SK-N-SH (cell line): ENCODE measurements at regions not wholly inside any gene's neighbourhood (a gene's known extent, or its start where the extent isn't known, plus 50 kb on each side); places are given as distances from the start of the nearest gene placed in this dataset.

Source experiments
- CTCF ChIA-PET: fragments of 300-600, 350-600 bp; formaldehyde crosslinking; extraction: SDS; loops from one replicate; lab custom pipeline; 2021; lab: Yijun Ruan, JAX
- POLR2A ChIA-PET: fragments of 350-600 bp; sonication (Branson Sonifier 250); formaldehyde crosslinking; extraction: SDS; loops from one replicate; lab custom pipeline; 2020; ENCODE audit warnings: antibody characterized with exemption, inconsistent platforms; lab: Yijun Ruan, JAX
- DNase-seq: peaks from one replicate; pipeline ENCODE4 v3.0.0; 2012
- H2AFZ ChIP-seq: fragments of 200-600 bp; sonication (generic); 2 replicates; pipeline ENCODE4 v1.8.1; 2016; ENCODE audit warnings: antibody characterized with exemption, mild to moderate bottlenecking, low read depth
- H3F3A ChIP-seq: fragments of 200-600 bp; sonication (generic); replicated peaks from 2 replicates; pipeline ENCODE3; 2016; ENCODE audit warnings: antibody characterized with exemption, mild to moderate bottlenecking; ENCODE audit not compliant: insufficient read depth
- H3K27ac ChIP-seq, 2 experiments: fragments of 200-500 bp in 1 of 2; fragments of 200-600 bp in 1 of 2; sonication (Bioruptor generic) in 1 of 2; sonication (generic), shearing (Covaris generic) in 1 of 2; 2 replicates each; pipeline versions ENCODE4 v1.5.1 to v1.6.1; 2014 to 2016; ENCODE audit warnings: low read depth in 2 of 2, inconsistent platforms in 1 of 2, low read length in 1 of 2, mild to moderate bottlenecking in 1 of 2, mixed read lengths in 1 of 2
- H3K27me3 ChIP-seq: fragments of 200-600 bp; sonication (generic), shearing (Covaris generic); 2 replicates; pipeline ENCODE4 v1.6.1; 2016; ENCODE audit warnings: mixed run types; ENCODE audit not compliant: insufficient read depth
- H3K36me3 ChIP-seq, 2 experiments: fragments of 200-500 bp in 1 of 2; fragments of 200-600 bp in 1 of 2; sonication (Bioruptor generic) in 1 of 2; sonication (generic) in 1 of 2; replicated peaks in 1 of 2; 2 replicates each; pipeline versions ENCODE3 to v1.5.1; 2014 to 2016; ENCODE audit warnings: low read length in 1 of 2, mild to moderate bottlenecking in 1 of 2; ENCODE audit not compliant: insufficient read depth in 2 of 2, control insufficient read depth in 1 of 2
- H3K4me1 ChIP-seq, 2 experiments: fragments of 200-500 bp in 1 of 2; fragments of 200-600 bp in 1 of 2; sonication (Bioruptor generic) in 1 of 2; sonication (generic), shearing (Covaris generic) in 1 of 2; 2 replicates each; pipeline versions ENCODE4 v1.5.1 to v1.6.1; 2014 to 2016; ENCODE audit warnings: low read depth in 1 of 2, low read length in 1 of 2, mixed run types in 1 of 2; ENCODE audit not compliant: insufficient read depth in 2 of 2, control insufficient read depth in 1 of 2
- H3K4me2 ChIP-seq: fragments of 200-600 bp; sonication (generic), shearing (Covaris generic); 2 replicates; pipeline ENCODE4 v1.6.1; 2017; ENCODE audit warnings: mixed run types
- H3K4me3 ChIP-seq, 2 experiments: fragments of 200-500 bp in 1 of 2; fragments of 200-600 bp in 1 of 2; sonication (Bioruptor generic) in 1 of 2; sonication (generic), shearing (Covaris generic) in 1 of 2; 2 replicates each; pipeline versions ENCODE4 v1.5.1 to v1.8.1; 2014 to 2016; ENCODE audit warnings: low read depth in 2 of 2, inconsistent platforms in 1 of 2, low read length in 1 of 2, mild to moderate bottlenecking in 1 of 2, mixed read lengths in 1 of 2, moderate library complexity in 1 of 2
- H3K79me2 ChIP-seq: fragments of 200-600 bp; sonication (generic); 2 replicates; pipeline ENCODE4 v1.8.1; 2017; ENCODE audit warnings: mild to moderate bottlenecking; ENCODE audit not compliant: insufficient read depth
- H3K9ac ChIP-seq: fragments of 200-600 bp; sonication (generic); 2 replicates; pipeline ENCODE4 v1.6.1; 2017; ENCODE audit warnings: mixed run types
- H3K9me2 ChIP-seq: fragments of 200-600 bp; sonication (generic); 2 replicates; pipeline ENCODE4 v1.6.1; 2017; ENCODE audit warnings: mixed run types
- H3K9me3 ChIP-seq: fragments of 200-600 bp; sonication (generic); 2 replicates; pipeline ENCODE4 v1.6.1; 2017; ENCODE audit warnings: mixed run types, mild to moderate bottlenecking, moderate library complexity
- H4K20me1 ChIP-seq: fragments of 200-600 bp; sonication (generic); 2 replicates; pipeline ENCODE4 v1.6.1; 2017; ENCODE audit warnings: mild to moderate bottlenecking, mixed run types; ENCODE audit not compliant: insufficient read depth
- CTCF ChIP-seq: fragments of 200-600 bp; sonication (generic); IDR thresholded peaks from 2 replicates; pipeline ENCODE4 v1.6.1; 2017; ENCODE audit warnings: antibody characterized with exemption, mild to moderate bottlenecking, moderate library complexity
- ELF1 ChIP-seq: IDR thresholded peaks from 2 replicates; pipeline ENCODE4 v1.4.0; 2012
- EP300 ChIP-seq, 2 experiments: IDR thresholded peaks; 2 replicates each; pipeline versions ENCODE4 v1.4.0 to v1.6.1; 2012; ENCODE audit warnings: borderline replicate concordance in 1 of 2, low read depth in 1 of 2, low read length in 1 of 2
- FOSL2 ChIP-seq: IDR thresholded peaks from 2 replicates; pipeline ENCODE4 v1.4.0; 2012; ENCODE audit warnings: low read depth, mild to moderate bottlenecking, moderate library complexity, borderline replicate concordance
- FOXM1 ChIP-seq: IDR thresholded peaks from 2 replicates; pipeline ENCODE4 v1.4.0; 2012; ENCODE audit warnings: low read depth, mild to moderate bottlenecking
- GABPA ChIP-seq: IDR thresholded peaks from 2 replicates; pipeline ENCODE4 v1.4.0; 2012; ENCODE audit warnings: low read depth, mild to moderate bottlenecking
- MAX ChIP-seq: IDR thresholded peaks from 2 replicates; pipeline ENCODE4 v1.4.0; 2012; ENCODE audit warnings: low read depth
- MEF2A ChIP-seq: IDR thresholded peaks from 2 replicates; pipeline ENCODE4 v1.4.0; 2012; ENCODE audit warnings: low read depth, borderline replicate concordance
- RFX5 ChIP-seq: IDR thresholded peaks from 2 replicates; pipeline ENCODE4 v1.6.1; 2012; ENCODE audit warnings: mild to moderate bottlenecking, improper control_type of control experiment, low read length
- RXRA ChIP-seq: IDR thresholded peaks from 2 replicates; pipeline ENCODE4 v1.4.0; 2012; ENCODE audit warnings: low read depth, mild to moderate bottlenecking, borderline replicate concordance
- SIN3A ChIP-seq: IDR thresholded peaks from 2 replicates; pipeline ENCODE4 v1.6.1; 2012; ENCODE audit warnings: low read depth, mild to moderate bottlenecking, low read length, moderate library complexity, borderline replicate concordance
- SMC3 ChIP-seq: IDR thresholded peaks from 2 replicates; pipeline ENCODE4 v1.6.1; 2012; ENCODE audit warnings: low read depth, low read length, improper control_type of control experiment
- TAF1 ChIP-seq: IDR thresholded peaks from 2 replicates; pipeline ENCODE4 v1.6.1; 2012; ENCODE audit warnings: low read depth, mild to moderate bottlenecking, low read length, moderate library complexity, borderline replicate concordance
- USF1 ChIP-seq: IDR thresholded peaks from 2 replicates; pipeline ENCODE4 v1.4.0; 2012; ENCODE audit warnings: low read depth, borderline replicate concordance
- YY1 ChIP-seq: IDR thresholded peaks from 2 replicates; pipeline ENCODE4 v1.4.0; 2012; ENCODE audit warnings: low read depth, mild to moderate bottlenecking
- WGBS: methylation state at CpG from one replicate; pipeline ENCODE4 v1.1.6; 2017; ENCODE audit warnings: low lambda C conversion rate; 5-methylcytosine and 5-hydroxymethylcytosine counted together
- TF ChIP-seq, protein P1 (sequence below): fragments of 150-350 bp; IDR thresholded peaks from 2 replicates; pipeline ENCODE4 v1.6.1; 2016; ENCODE audit warnings: mild to moderate bottlenecking, low read depth, low read length
- TF ChIP-seq, protein P2 (sequence below): IDR thresholded peaks from 2 replicates; pipeline ENCODE4 v1.6.1; 2012; ENCODE audit warnings: mild to moderate bottlenecking, low read depth, low read length, moderate library complexity

GRCh38 chr3:173257797-173258196 lies 116.8 kb upstream of the SPATA16 start:
- H3K9me3 ChIP-seq = no peaks in the 10 kb centered on the region
- H3K27me3 ChIP-seq = no peaks in the 10 kb centered on the region
- ChIA-PET POLR2A (no interaction called here), CTCF (interaction anchor here (0.7 to 2.3 kb wide), 2 partner anchors 21 to 903 kb away, joined by 3 to 4 read pairs; no protein-coding TSS in a partner anchor)
- no peak overlapping the region for H3K4me2 ChIP-seq
- H3K9ac ChIP-seq = no peak overlapping the region
- H3K36me3 ChIP-seq = no peaks in the 10 kb centered on the region
- TF ChIP-seq ELF1 = no peak
- no peak for TF ChIP-seq MAX
- TF ChIP-seq EP300 (IDR thresholded peaks at IDR 0.05; ENCODE audit: borderline replicate concordance in 1 of 2, low read depth in 1 of 2, low read length in 1 of 2) = no peak
- TF ChIP-seq SMC3 = no peak
- TF ChIP-seq FOSL2 = no peak
- TF ChIP-seq, protein P1, sequence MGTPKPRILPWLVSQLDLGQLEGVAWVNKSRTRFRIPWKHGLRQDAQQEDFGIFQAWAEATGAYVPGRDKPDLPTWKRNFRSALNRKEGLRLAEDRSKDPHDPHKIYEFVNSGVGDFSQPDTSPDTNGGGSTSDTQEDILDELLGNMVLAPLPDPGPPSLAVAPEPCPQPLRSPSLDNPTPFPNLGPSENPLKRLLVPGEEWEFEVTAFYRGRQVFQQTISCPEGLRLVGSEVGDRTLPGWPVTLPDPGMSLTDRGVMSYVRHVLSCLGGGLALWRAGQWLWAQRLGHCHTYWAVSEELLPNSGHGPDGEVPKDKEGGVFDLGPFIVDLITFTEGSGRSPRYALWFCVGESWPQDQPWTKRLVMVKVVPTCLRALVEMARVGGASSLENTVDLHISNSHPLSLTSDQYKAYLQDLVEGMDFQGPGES = no peak
- no peak for TF ChIP-seq RXRA
- TF ChIP-seq, protein P2, sequence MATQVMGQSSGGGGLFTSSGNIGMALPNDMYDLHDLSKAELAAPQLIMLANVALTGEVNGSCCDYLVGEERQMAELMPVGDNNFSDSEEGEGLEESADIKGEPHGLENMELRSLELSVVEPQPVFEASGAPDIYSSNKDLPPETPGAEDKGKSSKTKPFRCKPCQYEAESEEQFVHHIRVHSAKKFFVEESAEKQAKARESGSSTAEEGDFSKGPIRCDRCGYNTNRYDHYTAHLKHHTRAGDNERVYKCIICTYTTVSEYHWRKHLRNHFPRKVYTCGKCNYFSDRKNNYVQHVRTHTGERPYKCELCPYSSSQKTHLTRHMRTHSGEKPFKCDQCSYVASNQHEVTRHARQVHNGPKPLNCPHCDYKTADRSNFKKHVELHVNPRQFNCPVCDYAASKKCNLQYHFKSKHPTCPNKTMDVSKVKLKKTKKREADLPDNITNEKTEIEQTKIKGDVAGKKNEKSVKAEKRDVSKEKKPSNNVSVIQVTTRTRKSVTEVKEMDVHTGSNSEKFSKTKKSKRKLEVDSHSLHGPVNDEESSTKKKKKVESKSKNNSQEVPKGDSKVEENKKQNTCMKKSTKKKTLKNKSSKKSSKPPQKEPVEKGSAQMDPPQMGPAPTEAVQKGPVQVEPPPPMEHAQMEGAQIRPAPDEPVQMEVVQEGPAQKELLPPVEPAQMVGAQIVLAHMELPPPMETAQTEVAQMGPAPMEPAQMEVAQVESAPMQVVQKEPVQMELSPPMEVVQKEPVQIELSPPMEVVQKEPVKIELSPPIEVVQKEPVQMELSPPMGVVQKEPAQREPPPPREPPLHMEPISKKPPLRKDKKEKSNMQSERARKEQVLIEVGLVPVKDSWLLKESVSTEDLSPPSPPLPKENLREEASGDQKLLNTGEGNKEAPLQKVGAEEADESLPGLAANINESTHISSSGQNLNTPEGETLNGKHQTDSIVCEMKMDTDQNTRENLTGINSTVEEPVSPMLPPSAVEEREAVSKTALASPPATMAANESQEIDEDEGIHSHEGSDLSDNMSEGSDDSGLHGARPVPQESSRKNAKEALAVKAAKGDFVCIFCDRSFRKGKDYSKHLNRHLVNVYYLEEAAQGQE = no peak
- no peak for TF ChIP-seq RFX5
- no peak for TF ChIP-seq YY1
- TF ChIP-seq FOXM1 = no peak
- TF ChIP-seq SIN3A = no peak
- no peak for TF ChIP-seq CTCF
- TF ChIP-seq USF1 = no peak
- TF ChIP-seq GABPA = no peak
- TF ChIP-seq TAF1 = no peak
- no peak for TF ChIP-seq MEF2A
- H3F3A ChIP-seq = no peaks in the 10 kb centered on the region
- 51% methylated on average over 4 of the region's 4 CpGs for WGBS
- H4K20me1 ChIP-seq = no peaks in the 10 kb centered on the region
- H3K4me1 ChIP-seq = no peaks in the 10 kb centered on the region; a peak in 1 of 4 replicates
- no peak overlapping the region for H3K4me3 ChIP-seq
- H2AFZ ChIP-seq = no peak overlapping the region
- no peak for DNase-seq
- H3K79me2 ChIP-seq = no peaks in the 10 kb centered on the region
- no peak overlapping the region for H3K27ac ChIP-seq
- H3K9me2 ChIP-seq = no peaks in the 10 kb centered on the region
